ENCODE measurements at regions not wholly inside any gene's neighbourhood (a gene's known extent, or its start where the extent isn't known, plus 50 kb on each side); places are given as distances from the start of the nearest gene placed in this dataset.

DNA sequence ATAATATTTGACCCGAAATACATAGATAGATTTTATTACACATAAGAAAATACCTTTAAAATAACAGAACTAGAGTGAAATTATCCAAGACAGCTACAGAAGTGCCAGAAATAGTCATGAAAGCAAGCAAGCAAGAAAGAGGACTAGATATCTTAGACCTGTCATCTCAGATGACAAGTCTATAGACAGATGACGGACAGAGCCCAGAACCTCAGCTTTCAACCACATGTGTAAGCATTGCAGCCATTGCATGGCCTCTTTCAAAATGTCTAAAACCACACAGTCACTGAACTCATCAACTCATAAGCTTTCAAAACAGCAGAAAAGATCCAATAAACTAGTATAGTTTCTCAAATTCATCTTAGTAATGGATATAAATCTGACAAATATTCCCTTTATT is 59.8 kb upstream of the FHIT start:
- ATAC-seq, result no peak
- Histone ChIP-seq H3K27me3 (peaks cover 0 to 3% (median 0%) of the 10 kb centered on the region in 9 donors), H3K9me3 (peaks cover 0 to 4% (median 0%) of the 10 kb centered on the region in 12 donors), H3K4me1 (no peaks in the 10 kb centered on the region), H3K27ac (no peak overlapping the region), H3K36me3 (no peaks in the 10 kb centered on the region), H3K4me3 (no peak overlapping the region)
- WGBS, 4 donors, result 69 to 81% (median 79%) methylated on average over 2 of the region's 2 CpGs
- TF ChIP-seq POLR2A (IDR thresholded peaks at IDR 0.05), result no peak
- TF ChIP-seq, protein P1, sequence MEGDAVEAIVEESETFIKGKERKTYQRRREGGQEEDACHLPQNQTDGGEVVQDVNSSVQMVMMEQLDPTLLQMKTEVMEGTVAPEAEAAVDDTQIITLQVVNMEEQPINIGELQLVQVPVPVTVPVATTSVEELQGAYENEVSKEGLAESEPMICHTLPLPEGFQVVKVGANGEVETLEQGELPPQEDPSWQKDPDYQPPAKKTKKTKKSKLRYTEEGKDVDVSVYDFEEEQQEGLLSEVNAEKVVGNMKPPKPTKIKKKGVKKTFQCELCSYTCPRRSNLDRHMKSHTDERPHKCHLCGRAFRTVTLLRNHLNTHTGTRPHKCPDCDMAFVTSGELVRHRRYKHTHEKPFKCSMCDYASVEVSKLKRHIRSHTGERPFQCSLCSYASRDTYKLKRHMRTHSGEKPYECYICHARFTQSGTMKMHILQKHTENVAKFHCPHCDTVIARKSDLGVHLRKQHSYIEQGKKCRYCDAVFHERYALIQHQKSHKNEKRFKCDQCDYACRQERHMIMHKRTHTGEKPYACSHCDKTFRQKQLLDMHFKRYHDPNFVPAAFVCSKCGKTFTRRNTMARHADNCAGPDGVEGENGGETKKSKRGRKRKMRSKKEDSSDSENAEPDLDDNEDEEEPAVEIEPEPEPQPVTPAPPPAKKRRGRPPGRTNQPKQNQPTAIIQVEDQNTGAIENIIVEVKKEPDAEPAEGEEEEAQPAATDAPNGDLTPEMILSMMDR (IDR thresholded peaks at IDR 0.05), result no peak
- intact Hi-C loops (cut with DNase I), result no loop called here
- no peak for DNase-seq

DNA sequence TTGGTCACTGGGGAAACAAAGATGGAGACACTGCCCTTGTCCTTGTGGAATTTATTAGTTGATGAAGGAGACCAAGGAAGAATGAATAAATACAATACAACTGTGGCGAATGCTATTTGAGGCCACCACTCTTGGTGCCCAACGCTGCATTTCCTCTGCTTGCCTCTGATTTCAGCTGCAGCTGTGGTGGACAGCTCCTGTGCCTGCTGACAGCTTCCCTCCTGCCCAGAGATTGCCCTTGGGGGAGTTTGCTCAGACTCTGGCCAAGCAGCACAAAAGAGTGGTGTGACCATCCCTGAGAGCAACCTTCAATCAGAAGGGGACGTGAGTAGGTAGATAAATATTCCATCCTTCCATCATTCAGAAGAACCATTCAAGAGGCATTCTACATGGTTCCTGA is 64.6 kb upstream of the FHIT start:
- H3K27ac ChIP-seq, result no peak overlapping the region
- H3K9me3 ChIP-seq, result no peaks in the 10 kb centered on the region
- ATAC-seq (peak in 3 of 4 donors; percentile 65 to 83 (median 71)), DNase-seq (peak in 2 of 5 donors; percentile 24 to 33)
- peaks cover 0 to 3% (median 0%) of the 10 kb centered on the region in 9 donors for H3K27me3 ChIP-seq
- intact Hi-C loops (cut with DNase I), result no loop called here
- no peaks in the 10 kb centered on the region for H3K4me1 ChIP-seq
- 24 to 34% (median 30%) methylated on average over 3 of the region's 3 CpGs for whole genome bisulfite sequencing, 4 donors
- H3K36me3 ChIP-seq, result no peaks in the 10 kb centered on the region
- no peak overlapping the region for H3K4me3 ChIP-seq
- TF ChIP-seq, protein P1 (IDR thresholded peaks at IDR 0.05), result no peak
- TF ChIP-seq POLR2A (IDR thresholded peaks at IDR 0.05), result no peak

DNA sequence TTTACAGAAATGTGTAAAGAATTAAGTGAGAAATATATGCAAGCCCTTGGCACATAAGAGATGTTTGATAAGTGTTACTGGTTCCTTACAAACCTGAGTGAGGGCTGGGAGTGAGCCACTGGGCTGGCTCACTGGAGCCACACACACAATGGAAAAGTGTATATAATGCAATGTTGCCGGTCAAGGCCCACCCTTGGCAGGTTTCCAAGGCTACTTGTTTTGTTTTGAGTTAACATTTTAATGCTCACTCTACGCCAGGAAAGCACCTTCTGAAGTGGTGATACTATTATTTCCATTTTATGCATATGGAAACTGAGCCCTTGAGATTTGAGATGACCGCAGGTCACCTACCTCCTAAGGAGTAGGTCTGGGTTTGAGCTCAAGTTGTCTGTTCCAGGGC is 71.8 kb upstream of the FHIT start:
- DNase-seq (peak in 2 of 5 donors; percentile 12 to 21), ATAC-seq (no peak)
- 58 to 70% (median 68%) methylated on average over 3 of the region's 3 CpGs for WGBS, 4 donors
- no peaks in the 10 kb centered on the region for H3K4me1 ChIP-seq
- intact Hi-C loops (cut with DNase I), result no loop called here
- no peak for TF ChIP-seq POLR2A (IDR thresholded peaks at IDR 0.05)
- TF ChIP-seq, protein P1 (IDR thresholded peaks at IDR 0.05), result no peak
- no peaks in the 10 kb centered on the region for H3K9me3 ChIP-seq
- no peak overlapping the region for H3K27ac ChIP-seq
- no peak overlapping the region for H3K4me3 ChIP-seq
- no peaks in the 10 kb centered on the region for H3K36me3 ChIP-seq
- H3K27me3 ChIP-seq, result no peaks in the 10 kb centered on the region

DNA sequence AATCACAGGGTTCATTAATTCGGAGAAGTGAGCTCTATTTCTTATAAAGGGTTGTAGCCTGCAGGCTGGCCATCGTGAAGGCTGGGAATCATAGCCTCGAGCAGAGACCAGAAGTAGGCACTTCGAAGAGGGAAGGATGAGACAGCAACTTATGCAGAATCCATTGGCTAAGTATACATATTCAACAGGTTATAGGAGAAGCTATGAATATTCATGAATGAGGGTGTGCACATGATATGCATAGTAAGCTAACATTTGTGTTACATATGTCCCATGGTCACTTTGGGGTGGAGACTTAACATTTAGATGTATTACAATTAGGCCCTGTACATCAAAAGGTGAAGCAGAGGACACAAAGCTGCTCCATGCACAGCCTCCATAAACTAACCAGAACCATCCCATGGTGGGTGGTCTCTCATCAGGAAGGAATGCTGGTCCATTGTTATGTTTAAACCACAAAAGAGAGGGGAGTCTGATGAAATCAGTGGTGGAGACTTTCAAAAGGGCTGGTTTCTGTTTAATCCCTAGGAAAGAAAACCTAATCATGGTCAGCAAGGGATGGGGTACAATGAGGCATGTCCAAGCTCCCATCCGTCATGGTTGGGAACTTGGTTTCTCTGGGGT is 80.8 kb upstream of the FHIT start:
- no peak for TF ChIP-seq POLR2A (IDR thresholded peaks at IDR 0.05)
- no peaks in the 10 kb centered on the region for H3K36me3 ChIP-seq
- no peaks in the 10 kb centered on the region for H3K9me3 ChIP-seq
- H3K4me1 ChIP-seq, result no peaks in the 10 kb centered on the region
- H3K27ac ChIP-seq, result no peak overlapping the region
- H3K27me3 ChIP-seq, result no peaks in the 10 kb centered on the region
- DNase-seq (no peak), ATAC-seq (no peak)
- intact Hi-C loops (cut with DNase I), result loop anchor here in 1 of 10 donors (1.0 kb wide), 1 partner anchor 13 kb away; no protein-coding TSS in a partner anchor
- H3K4me3 ChIP-seq, result no peak overlapping the region
- WGBS, 4 donors, result 91 to 94% (median 93%) methylated on average over 5 of the region's 5 CpGs
